ENCODE measurements at regions not wholly inside any gene's neighbourhood (a gene's known extent, or its start where the extent isn't known, plus 50 kb on each side); places are given as distances from the start of the nearest gene placed in this dataset.

DNA sequence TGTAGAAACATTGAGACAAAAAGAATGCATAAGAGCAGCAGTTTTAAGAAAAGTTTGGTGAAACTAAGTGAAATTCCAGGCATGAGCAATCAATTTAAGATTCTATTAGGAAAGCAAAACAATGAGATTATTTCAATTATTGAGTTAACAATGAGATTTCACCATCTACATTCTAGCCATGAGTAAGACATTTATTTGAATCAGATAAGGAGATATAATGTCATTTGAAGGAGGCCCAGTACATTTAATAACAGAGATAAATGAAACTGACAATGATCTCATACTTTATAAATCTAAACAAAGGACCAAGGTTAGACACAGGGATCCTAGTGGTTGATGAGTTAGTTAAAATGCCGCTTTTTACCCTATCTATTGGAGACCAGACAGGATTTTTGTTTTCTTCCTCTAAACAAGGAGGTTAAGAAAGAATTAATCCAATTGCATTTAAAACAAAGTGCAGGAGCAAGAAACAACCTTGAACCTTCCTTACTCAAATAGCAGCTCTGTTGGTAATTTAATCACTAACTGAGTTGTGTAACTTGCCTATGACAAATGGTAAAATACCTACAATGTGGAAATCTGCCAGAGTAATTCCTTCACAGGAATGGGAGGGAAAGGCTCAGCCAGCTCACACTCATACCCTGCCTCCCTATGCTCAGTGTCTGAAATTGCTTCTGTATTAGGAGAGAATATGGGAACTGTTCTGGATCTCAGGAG, 103.5 kb upstream of the NR3C1 start:
- TF ChIP-seq, protein P1, sequence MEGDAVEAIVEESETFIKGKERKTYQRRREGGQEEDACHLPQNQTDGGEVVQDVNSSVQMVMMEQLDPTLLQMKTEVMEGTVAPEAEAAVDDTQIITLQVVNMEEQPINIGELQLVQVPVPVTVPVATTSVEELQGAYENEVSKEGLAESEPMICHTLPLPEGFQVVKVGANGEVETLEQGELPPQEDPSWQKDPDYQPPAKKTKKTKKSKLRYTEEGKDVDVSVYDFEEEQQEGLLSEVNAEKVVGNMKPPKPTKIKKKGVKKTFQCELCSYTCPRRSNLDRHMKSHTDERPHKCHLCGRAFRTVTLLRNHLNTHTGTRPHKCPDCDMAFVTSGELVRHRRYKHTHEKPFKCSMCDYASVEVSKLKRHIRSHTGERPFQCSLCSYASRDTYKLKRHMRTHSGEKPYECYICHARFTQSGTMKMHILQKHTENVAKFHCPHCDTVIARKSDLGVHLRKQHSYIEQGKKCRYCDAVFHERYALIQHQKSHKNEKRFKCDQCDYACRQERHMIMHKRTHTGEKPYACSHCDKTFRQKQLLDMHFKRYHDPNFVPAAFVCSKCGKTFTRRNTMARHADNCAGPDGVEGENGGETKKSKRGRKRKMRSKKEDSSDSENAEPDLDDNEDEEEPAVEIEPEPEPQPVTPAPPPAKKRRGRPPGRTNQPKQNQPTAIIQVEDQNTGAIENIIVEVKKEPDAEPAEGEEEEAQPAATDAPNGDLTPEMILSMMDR (IDR thresholded peaks at IDR 0.05) = no peak
- TF ChIP-seq POLR2A (IDR thresholded peaks at IDR 0.05) = no peak

Measured in sigmoid colon (tissue), 3 donors.